Hematopoietic multipotent progenitor cell treated with erythropoietin and hydrocortisone succinate and interleukin-3 and kit ligand, for 15 days (in vitro differentiated cells): ENCODE measurements at regions not wholly inside any gene's neighbourhood (a gene's known extent, or its start where the extent isn't known, plus 50 kb on each side); places are given as distances from the start of the nearest gene placed in this dataset.

ENCODE experiments used
- DNase-seq: peaks from one replicate; pipeline ENCODE4 v3.0.0-alpha.2; 2015; ENCODE audit warnings: low spot score

DNA sequence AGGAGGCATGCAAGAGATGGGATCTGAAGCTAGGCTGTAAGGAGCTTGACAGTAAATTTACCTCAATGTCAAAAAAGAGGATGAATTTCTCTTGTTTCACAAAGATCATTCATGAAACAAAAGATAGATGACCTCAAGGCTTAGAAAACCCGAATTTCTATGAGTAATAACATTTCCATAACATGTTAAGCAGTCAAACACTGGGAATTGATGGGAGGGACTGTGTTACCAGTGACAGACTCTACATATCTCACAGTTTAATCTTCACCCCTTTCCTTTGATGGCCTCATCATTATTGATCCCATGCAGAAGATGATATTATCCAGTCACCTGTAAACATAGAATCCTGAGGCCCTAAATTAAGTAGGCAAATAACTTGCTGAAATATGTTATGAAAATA lies 53.5 kb upstream of the VGLL3 start:
- DNase-seq, result no peak

DNA sequence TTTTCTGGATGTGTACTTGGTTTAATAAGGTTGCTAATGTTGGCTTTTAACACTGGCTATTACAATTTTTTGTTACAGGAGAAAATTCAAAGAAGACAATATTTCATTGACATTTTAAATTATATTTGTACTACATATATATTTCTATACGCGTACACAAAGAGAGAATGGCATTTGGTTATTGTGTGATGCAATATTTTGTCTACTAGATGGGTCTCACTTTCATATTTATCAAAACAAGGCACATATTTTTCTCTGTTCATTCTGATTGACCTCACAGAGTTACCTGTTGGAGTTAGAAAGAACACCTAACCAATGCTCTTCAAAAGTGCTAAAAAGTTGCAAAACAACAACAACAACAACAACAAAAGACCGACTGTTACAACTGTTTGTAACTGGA lies 50.2 kb upstream of the VGLL3 start:
- DNase-seq, result no peak
